ENCODE measurements at regions not wholly inside any gene's neighbourhood (a gene's known extent, or its start where the extent isn't known, plus 50 kb on each side); places are given as distances from the start of the nearest gene placed in this dataset.

GRCh38 chr1:192926736-192927135 lies 117.9 kb downstream of the RGS2 start:
- DNase-seq = no peak
- Histone ChIP-seq H3K4me3 (no peak overlapping the region), H3K27me3 (no peaks in the 10 kb centered on the region), H3K9me3 (no peaks in the 10 kb centered on the region), H3K36me3 (no peaks in the 10 kb centered on the region), H3K4me1 (peaks cover 0 to 15% (median 7%) of the 10 kb centered on the region in 4 donors), H3K27ac (no peak overlapping the region)
- intact Hi-C loops (cut with DNase I) = no loop called here
- WGBS, 2 donors = 93 to 94% methylated on average over 5 of the region's 5 CpGs
- TF ChIP-seq CTCF (IDR thresholded peaks at IDR 0.05) (no peak), POLR2A (IDR thresholded peaks at IDR 0.05) (no peak), POLR2AphosphoS5 (IDR thresholded peaks at IDR 0.05) (no peak), EP300 (IDR thresholded peaks at IDR 0.05) (no peak)

- Histone ChIP-seq H3K27me3 (no peaks in the 10 kb centered on the region), H3K36me3 (no peaks in the 10 kb centered on the region), H3K4me3 (no peak overlapping the region), H3K4me1 (peaks cover 0 to 10% (median 7%) of the 10 kb centered on the region in 4 donors), H3K9me3 (no peaks in the 10 kb centered on the region), H3K27ac (no peak overlapping the region)
- 90 to 93% methylated on average over 1 of the region's 1 CpG for WGBS, 2 donors
- TF ChIP-seq POLR2A (IDR thresholded peaks at IDR 0.05) (no peak), EP300 (IDR thresholded peaks at IDR 0.05) (no peak), POLR2AphosphoS5 (IDR thresholded peaks at IDR 0.05) (no peak), CTCF (IDR thresholded peaks at IDR 0.05) (no peak)
- no peak for DNase-seq
- intact Hi-C loops (cut with DNase I) = no loop called here
These were observed 118.7 kb downstream of the RGS2 start for GRCh38 chr1:192927496-192927895.

- TF ChIP-seq POLR2AphosphoS5 (IDR thresholded peaks at IDR 0.05) = no peak
- no peak for TF ChIP-seq CTCF (IDR thresholded peaks at IDR 0.05)
- TF ChIP-seq POLR2A (IDR thresholded peaks at IDR 0.05) = no peak
- TF ChIP-seq EP300 (IDR thresholded peaks at IDR 0.05) = no peak
- intact Hi-C loops (cut with DNase I) = no loop called here
- Histone ChIP-seq H3K9me3 (no peaks in the 10 kb centered on the region), H3K4me1 (peaks cover 0 to 10% (median 7%) of the 10 kb centered on the region in 4 donors), H3K4me3 (no peak overlapping the region), H3K27me3 (no peaks in the 10 kb centered on the region), H3K36me3 (no peaks in the 10 kb centered on the region), H3K27ac (peak overlapping the region in 2 of 4 donors; percentile 21 to 32)
- WGBS, 2 donors = 77 to 80% methylated on average over 3 of the region's 3 CpGs
- no peak for DNase-seq
These were observed 120.8 kb downstream of the RGS2 start for GRCh38 chr1:192929597-192929996.

- intact Hi-C loops (cut with DNase I) = no loop called here
- TF ChIP-seq POLR2AphosphoS5 (IDR thresholded peaks at IDR 0.05) = no peak
- no peak for TF ChIP-seq POLR2A (IDR thresholded peaks at IDR 0.05)
- TF ChIP-seq EP300 (IDR thresholded peaks at IDR 0.05) = no peak
- TF ChIP-seq CTCF (IDR thresholded peaks at IDR 0.05) = no peak
- WGBS, 2 donors = 92 to 93% methylated on average over 1 of the region's 1 CpG
These were observed 124.9 kb downstream of the RGS2 start for GRCh38 chr1:192933744-192934143.

GRCh38 chr1:192936313-192937018 lies 122.7 kb downstream of the UCHL5 start:
- Histone ChIP-seq H3K36me3 (no peaks in the 10 kb centered on the region), H3K27ac (no peak overlapping the region), H3K4me1 (no peaks in the 10 kb centered on the region), H3K9me3 (no peaks in the 10 kb centered on the region), H3K4me3 (no peak overlapping the region), H3K27me3 (no peaks in the 10 kb centered on the region)
- WGBS, 2 donors = 67 to 84% methylated on average over 1 of the region's 1 CpG
- TF ChIP-seq CTCF (IDR thresholded peaks at IDR 0.05) (no peak), POLR2AphosphoS5 (IDR thresholded peaks at IDR 0.05) (peak in 1 of 4 donors; percentile 18)
- no peak for DNase-seq
- intact Hi-C loops (cut with DNase I) = no loop called here

More at GRCh38 chr1:192933744-192934143, 124.9 kb downstream of the RGS2 start:
- no peaks in the 10 kb centered on the region for H3K27me3 ChIP-seq
- H3K4me1 ChIP-seq = no peaks in the 10 kb centered on the region
- no peaks in the 10 kb centered on the region for H3K9me3 ChIP-seq
- H3K4me3 ChIP-seq = no peak overlapping the region
- no peak overlapping the region for H3K27ac ChIP-seq
- H3K36me3 ChIP-seq = no peaks in the 10 kb centered on the region
- DNase-seq = no peak

All from sigmoid colon (tissue), 6 donors.